H9 (cell line): ENCODE measurements at regions not wholly inside any gene's neighbourhood (a gene's known extent, or its start where the extent isn't known, plus 50 kb on each side); places are given as distances from the start of the nearest gene placed in this dataset.

Experiments
- DNase-seq: peaks from one replicate; pipeline ENCODE4 v3.0.0-alpha.2; 2017
- H2AFZ ChIP-seq: one replicate; pipeline ENCODE4 v1.6.1; 2013; ENCODE audit warnings: mild to moderate bottlenecking, low read length, control low read depth, moderate library complexity
- H2AK5ac ChIP-seq: 2 replicates; pipeline ENCODE4 v1.6.1; 2013; ENCODE audit warnings: low read length, control low read depth, mixed read lengths; ENCODE audit not compliant: insufficient read length
- H2BK120ac ChIP-seq: one replicate; pipeline ENCODE4 v1.6.1; 2013; ENCODE audit warnings: low read depth, mild to moderate bottlenecking, low read length, control low read depth, inconsistent platforms; ENCODE audit not compliant: poor library complexity, severe bottlenecking
- H2BK12ac ChIP-seq: 2 replicates; pipeline ENCODE4 v1.6.1; 2013; ENCODE audit warnings: low read length, control low read depth, mixed read lengths, low read depth; ENCODE audit not compliant: insufficient read length
- H2BK15ac ChIP-seq: 2 replicates; pipeline ENCODE4 v1.6.1; 2013; ENCODE audit warnings: low read depth, low read length, control low read depth
- H2BK20ac ChIP-seq: one replicate; pipeline ENCODE4 v1.6.1; 2013; ENCODE audit warnings: low read depth, mild to moderate bottlenecking, low read length, control low read depth, inconsistent platforms; ENCODE audit not compliant: poor library complexity, severe bottlenecking
- H2BK5ac ChIP-seq: 2 replicates; pipeline ENCODE4 v1.6.1; 2013; ENCODE audit warnings: low read length, control low read depth, mixed read lengths; ENCODE audit not compliant: insufficient read length
- H3K14ac ChIP-seq: 2 replicates; pipeline ENCODE4 v1.6.1; 2013; ENCODE audit warnings: low read length, control low read depth; ENCODE audit not compliant: insufficient read depth
- H3K18ac ChIP-seq: 2 replicates; pipeline ENCODE4 v1.6.1; 2013; ENCODE audit warnings: low read depth, mild to moderate bottlenecking, mixed read lengths, low read length, control low read depth; ENCODE audit not compliant: insufficient read length
- H3K23ac ChIP-seq: 2 replicates; pipeline ENCODE4 v1.6.1; 2013; ENCODE audit warnings: low read length, control low read depth, mixed read lengths, low read depth; ENCODE audit not compliant: insufficient read length
- H3K23me2 ChIP-seq: 2 replicates; pipeline ENCODE4 v1.6.1; 2013; ENCODE audit warnings: low read depth, mild to moderate bottlenecking, mixed read lengths, low read length, control low read depth; ENCODE audit not compliant: insufficient read length, poor library complexity, severe bottlenecking
- H3K27ac ChIP-seq: 2 replicates; pipeline ENCODE4 v1.5.1; 2013; ENCODE audit warnings: low read length, control low read depth, mixed read lengths, low read depth; ENCODE audit not compliant: insufficient read length
- H3K27me3 ChIP-seq: 2 replicates; pipeline ENCODE4 v1.6.1; 2013; ENCODE audit warnings: low read length, control low read depth, inconsistent platforms; ENCODE audit not compliant: insufficient read depth
- H3K4ac ChIP-seq: 2 replicates; pipeline ENCODE4 v1.6.1; 2013; ENCODE audit warnings: low read depth, mild to moderate bottlenecking, control low read depth, inconsistent platforms, low read length, moderate library complexity
- H3K4me1 ChIP-seq: 2 replicates; pipeline ENCODE4 v1.6.1; 2013; ENCODE audit warnings: low read length, control low read depth, inconsistent platforms; ENCODE audit not compliant: insufficient read depth
- H3K4me2 ChIP-seq: 2 replicates; pipeline ENCODE4 v1.6.1; 2013; ENCODE audit warnings: low read length, control low read depth, mixed read lengths; ENCODE audit not compliant: insufficient read length, insufficient read depth
- H3K56ac ChIP-seq: 2 replicates; pipeline ENCODE4 v1.6.1; 2013; ENCODE audit warnings: low read depth, mild to moderate bottlenecking, mixed read lengths, low read length, control low read depth; ENCODE audit not compliant: insufficient read length
- H3K79me1 ChIP-seq: 2 replicates; pipeline ENCODE4 v1.6.1; 2013; ENCODE audit warnings: low read depth, mild to moderate bottlenecking, moderate library complexity, low read length, control low read depth, inconsistent platforms; ENCODE audit not compliant: insufficient read depth, poor library complexity, severe bottlenecking
- H3K79me2 ChIP-seq: 2 replicates; pipeline ENCODE4 v1.6.1; 2013; ENCODE audit warnings: low read length, control low read depth, inconsistent platforms; ENCODE audit not compliant: insufficient read depth
- H3K9ac ChIP-seq: 2 replicates; pipeline ENCODE4 v1.6.1; 2013; ENCODE audit warnings: low read length, control low read depth, mixed read lengths; ENCODE audit not compliant: insufficient read length; ENCODE audit errors: extremely low read depth
- H3K9me3 ChIP-seq: one replicate; pipeline ENCODE4 v1.6.1; 2013; ENCODE audit warnings: low read depth, low read length, inconsistent platforms; ENCODE audit not compliant: control insufficient read depth
- H3T11ph ChIP-seq: one replicate; pipeline ENCODE4 v1.6.1; 2013; ENCODE audit warnings: mild to moderate bottlenecking, low read length, control low read depth, inconsistent platforms
- H4K20me1 ChIP-seq: one replicate; pipeline ENCODE4 v1.6.1; 2013; ENCODE audit not compliant: control insufficient read depth, insufficient read length, insufficient read depth
- H4K5ac ChIP-seq: 2 replicates; pipeline ENCODE4 v1.6.1; 2013; ENCODE audit warnings: low read depth, mild to moderate bottlenecking, mixed read lengths, low read length, control low read depth; ENCODE audit not compliant: insufficient read length
- H4K8ac ChIP-seq: replicated peaks from 2 replicates; pipeline ENCODE4 v1.6.1; 2013; ENCODE audit warnings: low read length, control low read depth, mixed read lengths, low read depth; ENCODE audit not compliant: insufficient read length
- H4K91ac ChIP-seq: 2 replicates; pipeline ENCODE4 v1.6.1; 2013; ENCODE audit warnings: low read depth, mild to moderate bottlenecking, moderate library complexity, mixed read lengths, low read length, control low read depth; ENCODE audit not compliant: insufficient read length
- H3K27ac Mint-ChIP-seq, 3 experiments: 2 replicates in 2 of 3; 3 replicates in 1 of 3; pipeline ENCODE4 v1.8.0; 2020 to 2021; ENCODE audit warnings: mixed read lengths in 3 of 3, mild to moderate bottlenecking in 1 of 3, moderate library complexity in 1 of 3
- H3K27me3 Mint-ChIP-seq: 2 replicates; pipeline ENCODE4 v1.8.0; 2021; ENCODE audit warnings: low read depth, mild to moderate bottlenecking, moderate library complexity, mixed read lengths
- H3K36me3 Mint-ChIP-seq, 3 experiments: 2 replicates in 2 of 3; 3 replicates in 1 of 3; pipeline ENCODE4 v1.8.0; 2020 to 2021; ENCODE audit warnings: low read depth in 3 of 3, mixed read lengths in 3 of 3; ENCODE audit not compliant: insufficient read depth in 1 of 3
- H3K4me1 Mint-ChIP-seq, 2 experiments: 2 replicates each; pipeline ENCODE4 v1.8.0; 2020; ENCODE audit warnings: mixed read lengths in 2 of 2
- H3K4me3 Mint-ChIP-seq, 2 experiments: 2 replicates in 1 of 2; 3 replicates in 1 of 2; pipeline ENCODE4 v1.8.0; 2020 to 2021; ENCODE audit warnings: mild to moderate bottlenecking in 2 of 2, mixed read lengths in 2 of 2, moderate library complexity in 1 of 2
- H3K9me3 Mint-ChIP-seq, 2 experiments: 2 replicates in 1 of 2; 3 replicates in 1 of 2; pipeline ENCODE4 v1.8.0; 2020; ENCODE audit warnings: mild to moderate bottlenecking in 2 of 2, mixed read lengths in 2 of 2, moderate library complexity in 1 of 2
- CTCF ChIP-seq: fragments of 200-600 bp; sonication (generic); conservative IDR thresholded peaks from 3 replicates; pipeline ENCODE4 v1.8.0; 2021; ENCODE audit warnings: antibody characterized with exemption, mild to moderate bottlenecking
- WGBS: extraction: QIAGEN DNeasy Blood & Tissue Kit; methylation state at CpG from one replicate; pipeline ENCODE4 v1.1.7; 2013; ENCODE audit warnings: missing lambda C conversion rate, low lambda C conversion rate, mixed read lengths; ENCODE audit not compliant: insufficient read length; ENCODE audit errors: extremely low coverage; 5-methylcytosine and 5-hydroxymethylcytosine counted together

- H2BK5ac ChIP-seq: no peak overlapping the region
- H3K4me1 ChIP-seq: no peaks in the 10 kb centered on the region
- no peak overlapping the region for H2BK20ac ChIP-seq
- H3K4me3 Mint-ChIP-seq: no peak overlapping the region
- H3K79me1 ChIP-seq: no peaks in the 10 kb centered on the region
- H4K20me1 ChIP-seq: no peaks in the 10 kb centered on the region
- H3K18ac ChIP-seq: no peak overlapping the region
- no peak overlapping the region for H3K4ac ChIP-seq
- no CpG with 5 or more reads among the region's 5 CpGs for WGBS
- H2BK120ac ChIP-seq: no peak overlapping the region
- no peak overlapping the region for H2AFZ ChIP-seq
- no peak overlapping the region for H3K27ac ChIP-seq
- H3T11ph ChIP-seq: no peak overlapping the region
- H3K4me1 Mint-ChIP-seq: no peaks in the 10 kb centered on the region
- H3K27ac Mint-ChIP-seq: no peak overlapping the region
- no peaks in the 10 kb centered on the region for H3K27me3 Mint-ChIP-seq
- H3K9me3 ChIP-seq: no peaks in the 10 kb centered on the region
- no peak overlapping the region for H4K91ac ChIP-seq
- no peak overlapping the region for H2BK15ac ChIP-seq
- no peak overlapping the region for H3K56ac ChIP-seq
- no peaks in the 10 kb centered on the region for H3K79me2 ChIP-seq
- no peak overlapping the region for H4K5ac ChIP-seq
- H3K9ac ChIP-seq: no peak overlapping the region
- no peak overlapping the region for H3K14ac ChIP-seq
- H2BK12ac ChIP-seq: no peak overlapping the region
- no peak overlapping the region for H3K23ac ChIP-seq
- no peak overlapping the region for H4K8ac ChIP-seq
- H3K36me3 Mint-ChIP-seq: no peaks in the 10 kb centered on the region
- no peaks in the 10 kb centered on the region for H3K27me3 ChIP-seq
- TF ChIP-seq CTCF: no peak
- H3K23me2 ChIP-seq: no peaks in the 10 kb centered on the region
- no peaks in the 10 kb centered on the region for H3K9me3 Mint-ChIP-seq
- no peak for DNase-seq
- no peak overlapping the region for H2AK5ac ChIP-seq
- H3K4me2 ChIP-seq: no peak overlapping the region
Measured at GRCh38 chr6:113142671-113143174, 714.4 kb upstream of the MARCKS start.
